ENCODE measurements at regions not wholly inside any gene's neighbourhood (a gene's known extent, or its start where the extent isn't known, plus 50 kb on each side); places are given as distances from the start of the nearest gene placed in this dataset.
A peak's percentile ranks its signal among the peaks of the same experiment; 100 is the strongest.
"Not testable (repeated sequence)": the region's sequence is repeated elsewhere in the genome, so short reads cannot be mapped to it uniquely, and the experiment has no call there.

GRCh38 chr21:5118296-5118679 is 5403.1 kb upstream of the TPTE start:
- H3K4me3 ChIP-seq (ENCODE audit: low read depth, low read length); H3K9ac ChIP-seq; H3K36me3 ChIP-seq (ENCODE audit: control insufficient read depth, insufficient read depth, low read length); H3K9me3 ChIP-seq (ENCODE audit: control insufficient read depth, low read length); H2AFZ ChIP-seq; H3K27ac ChIP-seq; H3K4me1 ChIP-seq; H3K4me2 ChIP-seq (ENCODE audit: low read length); H3K27me3 ChIP-seq (ENCODE audit: control insufficient read depth, insufficient read depth, low read length); H3K79me2 ChIP-seq: not testable (repeated sequence)

GRCh38 chr21:5119179-5119578 is 5402.2 kb upstream of the TPTE start:
- H3K9ac ChIP-seq; H3K4me1 ChIP-seq; H3K79me2 ChIP-seq; H2AFZ ChIP-seq; H3K4me2 ChIP-seq (ENCODE audit: low read length); H3K4me3 ChIP-seq (ENCODE audit: low read depth, low read length); H3K27ac ChIP-seq; H3K9me3 ChIP-seq (ENCODE audit: control insufficient read depth, low read length); H3K36me3 ChIP-seq (ENCODE audit: control insufficient read depth, insufficient read depth, low read length); H3K27me3 ChIP-seq (ENCODE audit: control insufficient read depth, insufficient read depth, low read length): not testable (repeated sequence)

- not testable (repeated sequence) for H3K9ac ChIP-seq; H3K9me3 ChIP-seq (ENCODE audit: control insufficient read depth, low read length); H3K4me1 ChIP-seq; H3K36me3 ChIP-seq (ENCODE audit: control insufficient read depth, insufficient read depth, low read length); H3K4me2 ChIP-seq (ENCODE audit: low read length); H2AFZ ChIP-seq; H3K27me3 ChIP-seq (ENCODE audit: control insufficient read depth, insufficient read depth, low read length); H3K27ac ChIP-seq; H3K79me2 ChIP-seq; H3K4me3 ChIP-seq (ENCODE audit: low read depth, low read length)
Measured at GRCh38 chr21:5121399-5121798, 5400.0 kb upstream of the TPTE start.

- H3K36me3 ChIP-seq (ENCODE audit: control insufficient read depth, insufficient read depth, low read length); H3K27me3 ChIP-seq (ENCODE audit: control insufficient read depth, insufficient read depth, low read length); H3K9ac ChIP-seq; H3K27ac ChIP-seq; H3K4me2 ChIP-seq (ENCODE audit: low read length); H3K9me3 ChIP-seq (ENCODE audit: control insufficient read depth, low read length); H3K4me1 ChIP-seq; H3K4me3 ChIP-seq (ENCODE audit: low read depth, low read length); H3K79me2 ChIP-seq; H2AFZ ChIP-seq: not testable (repeated sequence)
Measured at GRCh38 chr21:5121849-5122248, 5399.5 kb upstream of the TPTE start.

GRCh38 chr21:5123655-5124054 is 5397.7 kb upstream of the TPTE start:
- H3K36me3 ChIP-seq (ENCODE audit: control insufficient read depth, insufficient read depth, low read length); H3K4me2 ChIP-seq (ENCODE audit: low read length); H3K79me2 ChIP-seq; H3K27me3 ChIP-seq (ENCODE audit: control insufficient read depth, insufficient read depth, low read length); H3K9ac ChIP-seq; H3K4me1 ChIP-seq; H3K27ac ChIP-seq; H3K4me3 ChIP-seq (ENCODE audit: low read depth, low read length); H2AFZ ChIP-seq; H3K9me3 ChIP-seq (ENCODE audit: control insufficient read depth, low read length): not testable (repeated sequence)

GRCh38 chr21:5128261-5128660 is 5393.1 kb upstream of the TPTE start:
- not testable (repeated sequence) for H3K27ac ChIP-seq; H3K4me1 ChIP-seq; H3K79me2 ChIP-seq; H3K4me2 ChIP-seq (ENCODE audit: low read length); H3K9ac ChIP-seq; H3K36me3 ChIP-seq (ENCODE audit: control insufficient read depth, insufficient read depth, low read length); H2AFZ ChIP-seq; H3K27me3 ChIP-seq (ENCODE audit: control insufficient read depth, insufficient read depth, low read length); H3K9me3 ChIP-seq (ENCODE audit: control insufficient read depth, low read length)
- H3K4me3 ChIP-seq (ENCODE audit: low read depth, low read length) = peak overlapping the region; percentile 31

- not testable (repeated sequence) for H3K9me3 ChIP-seq (ENCODE audit: control insufficient read depth, low read length); H3K4me1 ChIP-seq; H3K9ac ChIP-seq; H3K27me3 ChIP-seq (ENCODE audit: control insufficient read depth, insufficient read depth, low read length); H3K27ac ChIP-seq; H3K36me3 ChIP-seq (ENCODE audit: control insufficient read depth, insufficient read depth, low read length); H2AFZ ChIP-seq; H3K4me3 ChIP-seq (ENCODE audit: low read depth, low read length); H3K4me2 ChIP-seq (ENCODE audit: low read length); H3K79me2 ChIP-seq
Measured at GRCh38 chr21:5133824-5134223, 5387.6 kb upstream of the TPTE start.

- not testable (repeated sequence) for H3K4me2 ChIP-seq (ENCODE audit: low read length); H3K4me3 ChIP-seq (ENCODE audit: low read depth, low read length); H3K79me2 ChIP-seq; H3K4me1 ChIP-seq; H3K27ac ChIP-seq; H3K9me3 ChIP-seq (ENCODE audit: control insufficient read depth, low read length); H3K9ac ChIP-seq; H3K36me3 ChIP-seq (ENCODE audit: control insufficient read depth, insufficient read depth, low read length); H2AFZ ChIP-seq; H3K27me3 ChIP-seq (ENCODE audit: control insufficient read depth, insufficient read depth, low read length)
Measured at GRCh38 chr21:5136406-5136805, 5385.0 kb upstream of the TPTE start.

GRCh38 chr21:5137006-5137405 is 5384.4 kb upstream of the TPTE start:
- not testable (repeated sequence) for H3K4me2 ChIP-seq (ENCODE audit: low read length); H2AFZ ChIP-seq; H3K9ac ChIP-seq; H3K27ac ChIP-seq; H3K4me1 ChIP-seq; H3K79me2 ChIP-seq; H3K27me3 ChIP-seq (ENCODE audit: control insufficient read depth, insufficient read depth, low read length); H3K9me3 ChIP-seq (ENCODE audit: control insufficient read depth, low read length); H3K4me3 ChIP-seq (ENCODE audit: low read depth, low read length); H3K36me3 ChIP-seq (ENCODE audit: control insufficient read depth, insufficient read depth, low read length)

- not testable (repeated sequence) for H3K9me3 ChIP-seq (ENCODE audit: control insufficient read depth, low read length); H3K9ac ChIP-seq; H3K4me2 ChIP-seq (ENCODE audit: low read length); H3K4me1 ChIP-seq; H2AFZ ChIP-seq; H3K4me3 ChIP-seq (ENCODE audit: low read depth, low read length); H3K36me3 ChIP-seq (ENCODE audit: control insufficient read depth, insufficient read depth, low read length); H3K27me3 ChIP-seq (ENCODE audit: control insufficient read depth, insufficient read depth, low read length); H3K79me2 ChIP-seq; H3K27ac ChIP-seq
Measured at GRCh38 chr21:5138687-5139086, 5382.7 kb upstream of the TPTE start.

GRCh38 chr21:5139528-5139927 is 5381.9 kb upstream of the TPTE start:
- H3K4me2 ChIP-seq (ENCODE audit: low read length); H3K36me3 ChIP-seq (ENCODE audit: control insufficient read depth, insufficient read depth, low read length); H3K79me2 ChIP-seq; H2AFZ ChIP-seq; H3K27ac ChIP-seq; H3K9ac ChIP-seq; H3K9me3 ChIP-seq (ENCODE audit: control insufficient read depth, low read length); H3K27me3 ChIP-seq (ENCODE audit: control insufficient read depth, insufficient read depth, low read length); H3K4me3 ChIP-seq (ENCODE audit: low read depth, low read length); H3K4me1 ChIP-seq: not testable (repeated sequence)

- not testable (repeated sequence) for H3K4me3 ChIP-seq (ENCODE audit: low read depth, low read length); H3K4me1 ChIP-seq; H3K9me3 ChIP-seq (ENCODE audit: control insufficient read depth, low read length); H3K27ac ChIP-seq; H3K79me2 ChIP-seq; H3K9ac ChIP-seq; H3K27me3 ChIP-seq (ENCODE audit: control insufficient read depth, insufficient read depth, low read length); H3K4me2 ChIP-seq (ENCODE audit: low read length); H3K36me3 ChIP-seq (ENCODE audit: control insufficient read depth, insufficient read depth, low read length); H2AFZ ChIP-seq
Measured at GRCh38 chr21:5143011-5143410, 5378.4 kb upstream of the TPTE start.
